ENCODE measurements at regions not wholly inside any gene's neighbourhood (a gene's known extent, or its start where the extent isn't known, plus 50 kb on each side); places are given as distances from the start of the nearest gene placed in this dataset.
"Not testable (repeated sequence)": the region's sequence is repeated elsewhere in the genome, so short reads cannot be mapped to it uniquely, and the experiment has no call there.

DNA sequence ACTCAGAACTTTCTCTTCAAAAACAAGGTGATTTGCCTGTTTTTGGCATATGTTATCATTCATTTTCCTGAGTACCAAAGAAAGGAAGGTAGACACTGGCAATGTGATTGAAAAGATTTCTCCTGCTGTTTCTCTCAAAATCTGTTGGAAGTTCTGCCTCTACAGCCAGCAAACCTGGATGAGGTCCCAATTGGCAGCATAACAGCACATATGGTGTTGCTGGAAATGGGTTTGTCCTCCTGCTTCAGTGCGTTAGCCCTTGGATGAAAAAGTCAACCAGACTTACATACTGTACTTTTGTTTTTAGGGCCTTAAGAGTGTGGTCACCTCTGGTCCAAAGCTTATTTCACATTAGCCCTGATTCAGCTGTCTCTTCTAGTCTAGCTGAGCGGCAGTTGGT, 237.6 kb upstream of the MME start:
- TF ChIP-seq, protein P1, sequence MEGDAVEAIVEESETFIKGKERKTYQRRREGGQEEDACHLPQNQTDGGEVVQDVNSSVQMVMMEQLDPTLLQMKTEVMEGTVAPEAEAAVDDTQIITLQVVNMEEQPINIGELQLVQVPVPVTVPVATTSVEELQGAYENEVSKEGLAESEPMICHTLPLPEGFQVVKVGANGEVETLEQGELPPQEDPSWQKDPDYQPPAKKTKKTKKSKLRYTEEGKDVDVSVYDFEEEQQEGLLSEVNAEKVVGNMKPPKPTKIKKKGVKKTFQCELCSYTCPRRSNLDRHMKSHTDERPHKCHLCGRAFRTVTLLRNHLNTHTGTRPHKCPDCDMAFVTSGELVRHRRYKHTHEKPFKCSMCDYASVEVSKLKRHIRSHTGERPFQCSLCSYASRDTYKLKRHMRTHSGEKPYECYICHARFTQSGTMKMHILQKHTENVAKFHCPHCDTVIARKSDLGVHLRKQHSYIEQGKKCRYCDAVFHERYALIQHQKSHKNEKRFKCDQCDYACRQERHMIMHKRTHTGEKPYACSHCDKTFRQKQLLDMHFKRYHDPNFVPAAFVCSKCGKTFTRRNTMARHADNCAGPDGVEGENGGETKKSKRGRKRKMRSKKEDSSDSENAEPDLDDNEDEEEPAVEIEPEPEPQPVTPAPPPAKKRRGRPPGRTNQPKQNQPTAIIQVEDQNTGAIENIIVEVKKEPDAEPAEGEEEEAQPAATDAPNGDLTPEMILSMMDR (conservative IDR thresholded peaks at IDR 0.05): no peak
- no peaks in the 10 kb centered on the region for H3K9me3 Mint-ChIP-seq
- no peak overlapping the region for H3K4me3 Mint-ChIP-seq
- DNase-seq (ENCODE audit: extremely low spot score, unreplicated experiment): no peak
- H3K4me1 Mint-ChIP-seq (ENCODE audit: unreplicated experiment): no peaks in the 10 kb centered on the region
- no peaks in the 10 kb centered on the region for H3K27me3 Mint-ChIP-seq
- no peak overlapping the region for H3K27ac Mint-ChIP-seq
- no peaks in the 10 kb centered on the region for H3K36me3 Mint-ChIP-seq

DNA sequence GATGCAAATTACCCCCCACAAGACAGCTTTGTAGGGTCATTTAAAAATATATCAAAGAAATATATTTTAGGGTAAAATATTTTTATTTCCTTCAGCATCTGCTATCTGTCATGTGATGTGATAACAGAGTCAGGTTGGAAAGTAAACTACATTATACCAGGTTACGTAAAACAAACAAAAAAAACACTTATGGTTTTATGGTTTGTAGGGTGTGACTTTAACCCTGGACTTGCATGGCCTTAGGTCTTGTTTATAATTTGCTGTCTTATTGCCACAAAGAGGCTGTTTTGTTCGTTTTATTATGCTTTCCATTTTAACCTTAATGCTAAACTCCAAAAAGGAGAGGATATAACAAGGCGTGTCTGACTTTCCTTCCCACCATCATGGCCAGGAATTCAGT, 244.5 kb upstream of the MME start:
- TF ChIP-seq, protein P1 (conservative IDR thresholded peaks at IDR 0.05): no peak
- no peaks in the 10 kb centered on the region for H3K36me3 Mint-ChIP-seq
- no peak for DNase-seq (ENCODE audit: extremely low spot score, unreplicated experiment)
- H3K27me3 Mint-ChIP-seq: no peaks in the 10 kb centered on the region
- H3K27ac Mint-ChIP-seq: no peak overlapping the region
- H3K9me3 Mint-ChIP-seq: no peaks in the 10 kb centered on the region
- no peak overlapping the region for H3K4me3 Mint-ChIP-seq
- H3K4me1 Mint-ChIP-seq (ENCODE audit: unreplicated experiment): no peaks in the 10 kb centered on the region

DNA sequence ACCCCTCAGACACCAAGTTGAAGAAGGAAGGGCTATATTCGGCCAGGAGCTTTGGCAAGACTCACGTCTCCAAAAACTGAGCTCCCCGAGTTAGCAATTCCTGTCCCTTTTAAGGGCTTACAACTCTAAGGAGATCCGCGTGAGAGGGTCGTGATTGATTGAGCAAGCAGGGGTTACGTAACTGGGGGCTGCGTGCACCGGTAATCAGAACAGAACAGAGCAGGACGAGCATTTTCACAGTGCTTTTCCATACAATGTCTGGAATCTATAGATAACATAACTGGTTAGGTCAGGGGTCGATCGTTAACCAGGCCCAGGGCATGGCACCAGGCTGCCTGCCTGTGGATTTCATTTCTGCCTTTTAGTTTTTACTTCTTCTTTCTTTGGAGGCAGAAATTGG, 245.3 kb upstream of the MME start:
- not testable (repeated sequence) for H3K27ac Mint-ChIP-seq; DNase-seq (ENCODE audit: extremely low spot score, unreplicated experiment); H3K36me3 Mint-ChIP-seq; H3K4me3 Mint-ChIP-seq; H3K9me3 Mint-ChIP-seq; H3K4me1 Mint-ChIP-seq (ENCODE audit: unreplicated experiment); H3K27me3 Mint-ChIP-seq

DNA sequence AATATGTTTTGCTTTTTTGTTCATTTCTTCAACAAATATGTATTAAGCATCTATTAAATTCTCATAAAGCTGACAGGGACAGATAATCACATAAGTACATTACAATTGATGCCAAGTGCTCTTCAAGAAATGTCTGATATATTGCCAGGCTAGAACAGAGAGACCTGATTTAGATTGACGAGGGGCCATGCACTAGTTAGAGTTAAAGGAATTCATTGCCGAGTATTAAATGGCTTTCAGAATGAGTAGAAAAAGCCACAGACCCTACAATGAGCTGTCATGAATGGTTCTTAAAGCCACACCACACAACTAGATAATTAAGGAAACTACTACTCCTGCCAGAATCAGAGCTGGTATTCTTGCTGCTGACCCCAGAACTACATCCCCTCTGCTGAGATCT, 250.2 kb upstream of the MME start:
- Mint-ChIP-seq H3K9me3 (no peaks in the 10 kb centered on the region), H3K4me3 (no peak overlapping the region), H3K36me3 (no peaks in the 10 kb centered on the region), H3K27me3 (no peaks in the 10 kb centered on the region), H3K4me1 (ENCODE audit: unreplicated experiment) (no peaks in the 10 kb centered on the region), H3K27ac (no peak overlapping the region)
- no peak for DNase-seq (ENCODE audit: extremely low spot score, unreplicated experiment)
- TF ChIP-seq, protein P1 (conservative IDR thresholded peaks at IDR 0.05): no peak

DNA sequence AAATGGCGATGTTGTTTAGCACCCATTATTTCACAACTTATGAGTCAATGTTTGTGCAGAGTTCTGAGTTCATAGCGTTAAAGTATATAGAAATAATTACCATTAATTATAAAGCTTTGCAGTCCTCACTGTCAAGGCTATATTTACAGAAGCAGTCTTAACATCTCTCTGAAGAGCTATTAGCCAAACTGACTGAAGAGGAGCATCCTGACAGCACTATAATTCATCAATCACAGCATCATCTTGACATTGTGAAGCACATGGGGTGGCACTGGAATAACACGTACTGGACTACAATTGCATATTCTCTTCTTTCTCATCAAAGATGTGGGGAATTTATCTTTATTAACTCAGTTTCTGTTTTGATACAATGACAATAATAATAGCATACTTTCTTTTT, 260.6 kb upstream of the MME start:
- no peaks in the 10 kb centered on the region for H3K9me3 Mint-ChIP-seq
- DNase-seq (ENCODE audit: extremely low spot score, unreplicated experiment): no peak
- H3K36me3 Mint-ChIP-seq: no peaks in the 10 kb centered on the region
- TF ChIP-seq, protein P1 (conservative IDR thresholded peaks at IDR 0.05): no peak
- no peak overlapping the region for H3K27ac Mint-ChIP-seq
- peaks cover 3% of the 10 kb centered on the region for H3K27me3 Mint-ChIP-seq
- no peak overlapping the region for H3K4me3 Mint-ChIP-seq
- H3K4me1 Mint-ChIP-seq (ENCODE audit: unreplicated experiment): no peaks in the 10 kb centered on the region

DNA sequence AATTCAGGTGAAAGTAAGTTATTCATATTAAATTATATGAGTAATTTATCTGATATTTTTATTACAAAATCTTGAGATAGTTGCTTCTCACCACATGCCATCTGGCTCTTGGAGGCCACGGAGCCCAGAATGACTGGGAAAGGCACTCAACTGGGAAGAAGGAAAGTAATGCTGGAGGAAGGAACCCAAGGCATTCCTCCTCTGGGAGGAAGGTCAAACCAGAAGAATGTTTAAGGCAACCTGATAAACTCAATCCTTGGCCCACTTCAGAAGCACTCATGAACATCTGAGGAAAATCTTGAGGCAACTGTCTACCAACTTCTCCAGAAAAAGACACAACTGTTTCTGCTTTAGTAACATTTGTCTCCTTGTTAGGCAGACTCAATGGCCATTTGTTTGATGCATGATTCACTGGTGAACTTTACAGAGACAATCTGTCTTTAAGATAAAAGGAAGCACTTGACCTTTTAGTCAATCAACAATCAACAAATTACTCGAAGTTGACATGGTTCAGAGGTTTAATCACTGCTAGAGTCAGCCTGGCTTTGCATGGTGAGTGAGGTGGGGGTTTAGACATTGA, 261.4 kb upstream of the MME start:
- Mint-ChIP-seq H3K27me3 (peaks cover 3% of the 10 kb centered on the region), H3K4me1 (ENCODE audit: unreplicated experiment) (no peaks in the 10 kb centered on the region), H3K27ac (no peak overlapping the region), H3K36me3 (no peaks in the 10 kb centered on the region), H3K9me3 (no peaks in the 10 kb centered on the region), H3K4me3 (no peak overlapping the region)
- no peak for DNase-seq (ENCODE audit: extremely low spot score, unreplicated experiment)
- TF ChIP-seq, protein P1 (conservative IDR thresholded peaks at IDR 0.05): no peak

DNA sequence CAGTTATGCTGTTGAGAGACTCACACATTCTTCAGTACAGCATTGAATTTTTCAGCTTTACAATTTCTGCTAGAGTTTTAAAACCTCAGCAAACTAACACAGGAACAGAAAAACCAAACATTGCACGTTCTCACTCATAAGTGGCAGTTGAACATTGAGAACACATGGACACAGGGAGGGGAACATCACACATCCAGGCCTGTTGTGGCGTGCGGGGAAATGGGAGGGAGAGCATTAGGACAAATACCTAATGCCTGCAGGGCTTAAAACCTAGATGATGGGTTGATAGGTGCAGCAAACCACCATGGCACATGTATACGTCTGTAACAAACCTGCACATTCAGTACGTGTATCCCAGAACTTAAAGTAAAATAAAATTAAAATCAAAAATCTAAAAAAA, 270.1 kb upstream of the MME start:
- peaks cover 11% of the 10 kb centered on the region for H3K9me3 Mint-ChIP-seq
- not testable (repeated sequence) for H3K27ac Mint-ChIP-seq; H3K4me3 Mint-ChIP-seq; H3K36me3 Mint-ChIP-seq; H3K27me3 Mint-ChIP-seq; H3K4me1 Mint-ChIP-seq (ENCODE audit: unreplicated experiment); DNase-seq (ENCODE audit: extremely low spot score, unreplicated experiment)
